Thyroid gland (tissue), 4 donors: ENCODE measurements at regions not wholly inside any gene's neighbourhood (a gene's known extent, or its start where the extent isn't known, plus 50 kb on each side); places are given as distances from the start of the nearest gene placed in this dataset.
"Not testable (repeated sequence)": the region's sequence is repeated elsewhere in the genome, so short reads cannot be mapped to it uniquely, and the experiment has no call there.

ENCODE experiments used
- DNase-seq, 2 donors: peaks; one replicate each; pipeline ENCODE4 v3.0.0-alpha.2; 2019
- H3K27ac ChIP-seq, 3 donors: fragments of 200-600 bp; sonication (generic); 1 replicate in 2 of 3; 2 replicates in 1 of 3; pipeline ENCODE4 v1.5.1; 2016 to 2019; ENCODE audit warnings: mild to moderate bottlenecking in 1 of 3, moderate library complexity in 1 of 3
- H3K27me3 ChIP-seq: fragments of 200-600 bp; sonication (generic); one replicate; pipeline ENCODE4 v1.5.1; 2019
- H3K36me3 ChIP-seq, 2 donors: fragments of 200-600 bp; sonication (generic); one replicate each; pipeline ENCODE4 v1.5.1; 2016 to 2019
- H3K4me1 ChIP-seq, 2 donors: fragments of 200-600 bp; sonication (generic); one replicate each; pipeline ENCODE4 v1.5.1; 2017 to 2019
- H3K4me3 ChIP-seq, 3 donors: fragments of 200-600 bp; sonication (generic); replicated peaks in 1 of 3; 1 replicate in 2 of 3; 2 replicates in 1 of 3; pipeline ENCODE4 v1.5.1; 2016; ENCODE audit warnings: mild to moderate bottlenecking in 1 of 3
- H3K9me3 ChIP-seq: fragments of 200-600 bp; sonication (generic); one replicate; pipeline ENCODE4 v1.5.1; 2017
- POLR2A ChIP-seq, 2 donors: fragments of 450-650 bp; IDR thresholded peaks; one replicate each; pipeline ENCODE4 v1.6.1; 2017; ENCODE audit warnings: antibody characterized with exemption in 2 of 2, mild to moderate bottlenecking in 2 of 2, moderate library complexity in 1 of 2
- WGBS, 2 donors: methylation state at CpG; one replicate each; pipeline ENCODE4 v1.1.5; 2017; 5-methylcytosine and 5-hydroxymethylcytosine counted together
- intact Hi-C: fragments of 100-400 bp; cut with DNase I; formaldehyde crosslinking; loops from one replicate; pipeline ENCODE4 v1.15.1; 2023
- TF ChIP-seq, protein P1 (sequence below), 6 experiments: fragments of 200-600 bp in 3 of 6; fragments of 450-650 bp in 3 of 6; sonication (generic) in 3 of 6; IDR thresholded peaks; one replicate each; pipeline ENCODE4 v1.5.1; 2016 to 2019; ENCODE audit warnings: antibody characterized with exemption in 6 of 6, mild to moderate bottlenecking in 2 of 6, inconsistent platforms in 1 of 6, moderate library complexity in 1 of 6

DNA sequence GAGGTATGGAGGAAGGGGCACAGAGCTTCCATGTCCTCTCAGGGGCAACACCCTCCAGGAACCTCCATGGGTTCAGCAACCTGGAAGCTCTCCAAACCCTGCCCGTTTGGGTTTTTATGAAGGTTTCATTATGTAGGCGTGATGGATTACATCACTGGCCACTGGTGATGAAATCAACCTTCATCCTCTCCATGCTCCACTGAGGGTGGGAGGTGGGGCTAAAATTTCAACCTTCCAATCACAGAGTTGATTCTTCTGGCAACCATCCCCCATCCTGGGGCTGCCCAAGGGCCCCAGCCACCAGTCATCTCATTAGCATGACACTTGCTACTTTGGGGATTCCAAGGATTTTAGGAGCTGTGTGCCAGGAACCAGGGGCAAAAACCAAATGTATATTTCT, 90.1 kb downstream of the TEX36 start:
- TF ChIP-seq, protein P1, sequence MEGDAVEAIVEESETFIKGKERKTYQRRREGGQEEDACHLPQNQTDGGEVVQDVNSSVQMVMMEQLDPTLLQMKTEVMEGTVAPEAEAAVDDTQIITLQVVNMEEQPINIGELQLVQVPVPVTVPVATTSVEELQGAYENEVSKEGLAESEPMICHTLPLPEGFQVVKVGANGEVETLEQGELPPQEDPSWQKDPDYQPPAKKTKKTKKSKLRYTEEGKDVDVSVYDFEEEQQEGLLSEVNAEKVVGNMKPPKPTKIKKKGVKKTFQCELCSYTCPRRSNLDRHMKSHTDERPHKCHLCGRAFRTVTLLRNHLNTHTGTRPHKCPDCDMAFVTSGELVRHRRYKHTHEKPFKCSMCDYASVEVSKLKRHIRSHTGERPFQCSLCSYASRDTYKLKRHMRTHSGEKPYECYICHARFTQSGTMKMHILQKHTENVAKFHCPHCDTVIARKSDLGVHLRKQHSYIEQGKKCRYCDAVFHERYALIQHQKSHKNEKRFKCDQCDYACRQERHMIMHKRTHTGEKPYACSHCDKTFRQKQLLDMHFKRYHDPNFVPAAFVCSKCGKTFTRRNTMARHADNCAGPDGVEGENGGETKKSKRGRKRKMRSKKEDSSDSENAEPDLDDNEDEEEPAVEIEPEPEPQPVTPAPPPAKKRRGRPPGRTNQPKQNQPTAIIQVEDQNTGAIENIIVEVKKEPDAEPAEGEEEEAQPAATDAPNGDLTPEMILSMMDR (IDR thresholded peaks at IDR 0.05): no peak
- no peak for TF ChIP-seq POLR2A (IDR thresholded peaks at IDR 0.05)
- no peak for DNase-seq
- H3K4me3 ChIP-seq: no peak overlapping the region
- WGBS, 2 donors: 87 to 92% methylated on average over 2 of the region's 2 CpGs
- no peaks in the 10 kb centered on the region for H3K27me3 ChIP-seq
- H3K36me3 ChIP-seq: no peaks in the 10 kb centered on the region
- no peaks in the 10 kb centered on the region for H3K4me1 ChIP-seq
- H3K9me3 ChIP-seq: no peaks in the 10 kb centered on the region
- H3K27ac ChIP-seq: no peak overlapping the region
- intact Hi-C loops: no loop called here

DNA sequence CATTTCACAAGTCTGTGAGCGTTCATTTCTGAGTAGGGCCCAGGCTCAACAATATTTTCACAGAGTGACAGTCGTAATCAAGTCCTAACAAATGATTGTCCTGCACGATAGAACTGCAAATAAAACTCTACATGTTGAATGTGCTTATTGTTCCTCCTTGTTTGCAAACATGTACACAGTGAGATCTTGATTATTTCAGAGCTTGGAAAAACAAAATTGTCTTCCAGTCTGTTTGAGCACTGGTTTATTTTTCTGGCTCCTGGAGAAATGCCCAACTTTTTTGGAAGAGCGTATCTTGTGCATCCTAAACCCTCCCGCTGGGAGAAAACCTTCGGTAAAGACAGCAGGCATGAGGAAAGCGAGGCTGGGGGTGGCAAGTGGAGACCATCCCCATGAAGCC, 91.1 kb downstream of the TEX36 start:
- no peak for DNase-seq
- Histone ChIP-seq H3K27ac (no peak overlapping the region), H3K4me3 (no peak overlapping the region), H3K27me3 (no peaks in the 10 kb centered on the region), H3K36me3 (no peaks in the 10 kb centered on the region), H3K9me3 (no peaks in the 10 kb centered on the region), H3K4me1 (no peaks in the 10 kb centered on the region)
- WGBS, 2 donors: 74 to 79% methylated on average over 7 of the region's 7 CpGs
- TF ChIP-seq POLR2A (IDR thresholded peaks at IDR 0.05): no peak
- TF ChIP-seq, protein P1 (IDR thresholded peaks at IDR 0.05): no peak
- intact Hi-C loops: no loop called here

DNA sequence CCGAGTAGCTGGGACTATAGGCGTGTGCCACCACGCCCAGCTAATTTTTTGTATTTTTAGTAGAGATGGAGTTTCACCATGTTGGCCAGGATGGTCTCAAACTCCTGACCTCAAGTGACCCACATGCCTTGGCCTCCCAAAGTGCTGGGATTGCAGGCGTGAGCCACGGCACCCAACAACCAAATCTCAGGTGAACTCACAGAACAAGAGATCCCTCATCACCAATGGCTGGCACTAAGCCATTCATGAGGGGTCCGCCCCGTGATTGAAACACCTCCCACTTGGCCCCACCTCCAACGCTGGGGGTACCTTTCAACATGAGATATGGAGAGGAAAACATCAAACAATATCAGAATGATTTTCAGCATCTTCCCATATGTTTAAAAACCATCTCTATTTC, 94.2 kb downstream of the TEX36 start:
- 90 to 92% methylated on average over 7 to 8 of the region's 8 CpGs for WGBS, 2 donors
- intact Hi-C loops, H3K4me1 ChIP-seq, H3K27me3 ChIP-seq, H3K36me3 ChIP-seq, H3K4me3 ChIP-seq, H3K27ac ChIP-seq, DNase-seq, H3K9me3 ChIP-seq: not testable (repeated sequence)

DNA sequence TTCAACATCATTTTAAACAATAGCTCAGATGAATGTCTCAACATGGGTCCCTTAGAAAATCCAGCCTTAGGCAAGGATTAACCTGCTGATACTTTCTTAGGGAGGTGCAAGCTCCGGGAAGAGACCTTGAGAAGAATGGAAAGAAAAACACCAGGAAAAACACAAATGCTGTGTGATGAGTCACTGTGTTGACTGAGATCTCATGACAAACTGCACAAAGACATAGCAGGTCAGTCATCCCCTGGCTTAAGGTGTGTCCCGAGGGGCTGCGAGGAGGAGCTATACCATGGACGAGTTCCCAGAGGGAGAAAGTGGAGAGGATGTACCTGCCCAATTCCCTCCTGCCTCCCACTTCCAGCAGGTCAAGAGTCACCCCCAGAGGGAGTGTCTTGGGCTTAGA, 98.0 kb downstream of the TEX36 start:
- Histone ChIP-seq H3K4me3 (no peak overlapping the region), H3K27me3 (no peaks in the 10 kb centered on the region), H3K9me3 (no peaks in the 10 kb centered on the region), H3K27ac (no peak overlapping the region), H3K36me3 (no peaks in the 10 kb centered on the region), H3K4me1 (no peaks in the 10 kb centered on the region)
- 82 to 83% methylated on average over 4 of the region's 4 CpGs for WGBS, 2 donors
- DNase-seq: no peak
- no peak for TF ChIP-seq POLR2A (IDR thresholded peaks at IDR 0.05)
- TF ChIP-seq, protein P1 (IDR thresholded peaks at IDR 0.05): no peak
- intact Hi-C loops: no loop called here

DNA sequence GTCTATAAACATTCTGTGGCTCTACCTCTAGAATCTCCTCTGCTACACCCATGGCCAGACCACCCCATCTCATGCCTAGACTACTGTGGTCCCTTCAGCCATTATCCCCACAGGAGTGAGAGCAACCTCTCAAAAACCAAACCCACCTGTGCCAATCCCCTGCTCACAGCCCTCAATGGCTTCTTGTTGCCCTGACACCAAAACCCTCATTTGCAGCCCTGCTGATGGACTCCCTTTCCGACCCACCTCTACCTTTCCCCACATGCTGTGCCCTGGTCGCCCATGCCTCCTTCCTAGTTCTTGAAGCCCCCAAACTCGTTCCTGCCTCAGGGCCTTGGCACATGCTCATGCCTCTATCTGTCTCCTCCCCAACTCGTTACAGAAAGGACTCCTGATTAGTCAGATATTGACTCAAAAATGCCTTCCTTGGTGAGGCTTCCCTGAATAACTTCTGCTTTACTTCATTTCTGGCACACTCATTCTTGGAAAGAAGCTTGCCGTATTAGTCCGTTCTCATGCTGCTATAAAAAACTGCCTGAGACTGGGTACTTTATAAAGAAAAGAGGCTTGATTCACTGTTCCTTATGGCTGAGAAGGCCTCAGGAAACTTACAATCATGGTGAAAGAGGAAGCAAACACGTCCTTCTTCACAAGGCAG, 104.2 kb downstream of the TEX36 start:
- TF ChIP-seq, protein P1 (IDR thresholded peaks at IDR 0.05): no peak
- TF ChIP-seq POLR2A (IDR thresholded peaks at IDR 0.05): no peak
- WGBS, 2 donors: 77 to 86% methylated on average over 7 of the region's 7 CpGs
- DNase-seq: no peak
- H3K4me1 ChIP-seq: no peaks in the 10 kb centered on the region
- no peaks in the 10 kb centered on the region for H3K36me3 ChIP-seq
- H3K4me3 ChIP-seq: no peak overlapping the region
- intact Hi-C loops: no loop called here
- no peaks in the 10 kb centered on the region for H3K27me3 ChIP-seq
- H3K9me3 ChIP-seq: no peaks in the 10 kb centered on the region
- H3K27ac ChIP-seq: no peak overlapping the region

DNA sequence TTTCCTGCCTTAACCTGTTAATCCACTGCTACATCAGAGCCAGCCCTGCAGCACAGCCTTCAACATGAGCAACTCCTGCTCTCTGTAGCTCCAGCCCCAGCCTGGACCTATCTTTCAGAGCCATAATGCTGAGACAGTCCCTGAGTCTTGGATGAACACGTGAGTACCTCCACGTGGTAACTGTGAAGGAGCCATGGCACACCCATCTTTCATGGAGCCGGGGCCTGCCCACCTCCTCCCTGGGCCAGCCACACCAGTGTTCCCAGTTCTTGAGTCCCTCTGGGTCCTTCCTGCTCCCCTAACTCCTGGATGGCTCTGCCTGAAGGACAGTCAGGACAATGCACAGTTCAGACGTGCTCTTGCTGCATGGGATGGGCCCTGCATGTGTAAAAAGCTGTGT, 107.1 kb downstream of the TEX36 start:
- H3K4me3 ChIP-seq: no peak overlapping the region
- TF ChIP-seq, protein P1 (IDR thresholded peaks at IDR 0.05): no peak
- TF ChIP-seq POLR2A (IDR thresholded peaks at IDR 0.05): no peak
- intact Hi-C loops: no loop called here
- no peak for DNase-seq
- WGBS, 2 donors: 73 to 80% methylated on average over 1 to 4 of the region's 4 CpGs
- no peaks in the 10 kb centered on the region for H3K27me3 ChIP-seq
- H3K9me3 ChIP-seq: no peaks in the 10 kb centered on the region
- H3K4me1 ChIP-seq: no peaks in the 10 kb centered on the region
- no peak overlapping the region for H3K27ac ChIP-seq
- H3K36me3 ChIP-seq: no peaks in the 10 kb centered on the region
